GM12891 (cell line): ENCODE measurements at regions not wholly inside any gene's neighbourhood (a gene's known extent, or its start where the extent isn't known, plus 50 kb on each side); places are given as distances from the start of the nearest gene placed in this dataset.

Experiments
- POLR2A ChIP-seq: IDR thresholded peaks from 2 replicates; pipeline ENCODE4 v1.6.1; 2011; ENCODE audit warnings: low read depth, low read length, control low read depth
- POLR2AphosphoS5 ChIP-seq: IDR thresholded peaks from 2 replicates; pipeline ENCODE4 v1.6.1; 2011; ENCODE audit warnings: low read depth, low read length, control low read depth
- POU2F2 ChIP-seq: IDR thresholded peaks from 2 replicates; pipeline ENCODE4 v1.6.1; 2011; ENCODE audit warnings: low read depth, mild to moderate bottlenecking, control low read depth, low read length, moderate library complexity
- SPI1 ChIP-seq: IDR thresholded peaks from 2 replicates; pipeline ENCODE4 v1.6.1; 2011; ENCODE audit warnings: low read depth, low read length, control low read depth
- TAF1 ChIP-seq: IDR thresholded peaks from 2 replicates; pipeline ENCODE4 v1.6.1; 2011; ENCODE audit warnings: low read depth, low read length, control low read depth

- TF ChIP-seq POLR2AphosphoS5 (no peak), POLR2A (no peak), POU2F2 (no peak), TAF1 (no peak), SPI1 (no peak)
Observed at GRCh38 chr6:141491684-141492083, 641.0 kb upstream of the GJE1 start.
